ENCODE measurements at regions not wholly inside any gene's neighbourhood (a gene's known extent, or its start where the extent isn't known, plus 50 kb on each side); places are given as distances from the start of the nearest gene placed in this dataset. TPM values are rescaled to one million over a fixed set of nuclear protein-coding genes. Genes with fewer than 3 reads are reported as not detected.

GRCh38 chr11:122165607-122166371 lies 49.8 kb upstream of the BLID start:
- no peak for DNase-seq
- TF ChIP-seq CTCF (IDR thresholded peaks at IDR 0.05) (no peak), EP300 (IDR thresholded peaks at IDR 0.05) (no peak), POLR2A (IDR thresholded peaks at IDR 0.05) (no peak)
- 69 to 81% (median 80%) methylated on average over 7 of the region's 7 CpGs for WGBS, 3 donors
- Histone ChIP-seq H3K4me1 (ENCODE audit: insufficient read depth) (peaks cover 10% of the 10 kb centered on the region), H3K36me3 (no peaks in the 10 kb centered on the region), H3K27me3 (no peaks in the 10 kb centered on the region), H3K27ac (no peak overlapping the region), H3K9me3 (no peaks in the 10 kb centered on the region), H3K4me3 (no peak overlapping the region)
- intact Hi-C loops (cut with DNase I) = no loop called here

Small RNAs in the stretch of these regions (small RNA-seq; reads per million reads assigned to genes)
- gene RNU4ATAC10P = not detected
- not detected for gene RNU4ATAC5P
- gene RNU6-592P = not detected

Data from ovary (tissue), 7 donors.